K562 (cell line): ENCODE measurements at regions not wholly inside any gene's neighbourhood (a gene's known extent, or its start where the extent isn't known, plus 50 kb on each side); places are given as distances from the start of the nearest gene placed in this dataset.

ENCODE experiments used
- BRF2 ChIP-seq: IDR thresholded peaks from 3 replicates; pipeline ENCODE4 v1.6.1; 2011; ENCODE audit warnings: borderline replicate concordance, mild to moderate bottlenecking; ENCODE audit not compliant: insufficient read length, insufficient read depth
- CBX3 ChIP-seq, 2 experiments: IDR thresholded peaks; 1 replicate in 1 of 2; 2 replicates in 1 of 2; pipeline ENCODE4 v1.6.1; 2012; ENCODE audit warnings: inconsistent platforms in 2 of 2, low read length in 2 of 2, borderline replicate concordance in 1 of 2, control low read depth in 1 of 2
- ELK1 ChIP-seq: sonication (generic); formaldehyde crosslinking; IDR thresholded peaks from 2 replicates; pipeline ENCODE4 v1.8.1; 2022; ENCODE audit warnings: missing genetic modification reagents
- MGA ChIP-seq: fragments of 450-650 bp; IDR thresholded peaks from 2 replicates; pipeline ENCODE4 v1.6.1; 2016; ENCODE audit warnings: mild to moderate bottlenecking, moderate library complexity
- RAD51 ChIP-seq: fragments of 450-650 bp; IDR thresholded peaks from 2 replicates; pipeline ENCODE4 v1.7.1; 2016; ENCODE audit warnings: low read depth, mild to moderate bottlenecking, borderline replicate concordance
- SOX6 ChIP-seq: fragments of 450-650 bp; IDR thresholded peaks from 2 replicates; pipeline ENCODE4 v1.6.1; 2014; ENCODE audit warnings: mild to moderate bottlenecking
- TCF15 ChIP-seq: fragments of 250-450 bp; sonication (Bioruptor Pico); IDR thresholded peaks from 2 replicates; pipeline ENCODE4 v1.8.0; 2022; ENCODE audit warnings: moderate library complexity, mild to moderate bottlenecking, inconsistent platforms
- ZNF717 ChIP-seq: fragments of 250-450 bp; sonication (Bioruptor Pico); IDR thresholded peaks from 2 replicates; pipeline ENCODE4 v1.5.0; 2021
- ZSCAN32 ChIP-seq: fragments of 450-650 bp; formaldehyde crosslinking; IDR thresholded peaks from 2 replicates; pipeline ENCODE4 v1.4.0; 2020; ENCODE audit warnings: mild to moderate bottlenecking, moderate library complexity
- TF ChIP-seq, protein P1 (sequence below), 2 experiments: fragments of 200-800 bp in 1 of 2; sonication (Bioruptor generic) in 1 of 2; sonication (generic) in 1 of 2; formaldehyde crosslinking in 1 of 2; IDR thresholded peaks in 1 of 2; conservative IDR thresholded peaks in 1 of 2; 2 replicates each; pipeline versions ENCODE4 v1.5.0 to v1.6.1; 2016 to 2020; ENCODE audit warnings: missing compliant biosample characterization in 1 of 2, missing genetic modification characterization in 1 of 2, missing genetic modification reagents in 1 of 2

- TF ChIP-seq MGA (peak; percentile 74), BRF2 (no peak), RAD51 (no peak), SOX6 (peak; percentile 92), ZNF717 (CRISPR knock-in tag) (no peak), ZSCAN32 (CRISPR knock-in tag) (peak; percentile 70; the same call in 1 of the 2 replicates), TCF15 (CRISPR knock-in tag) (no peak), CBX3 (IDR thresholded peaks at IDR 0.05; ENCODE audit: borderline replicate concordance in 1 of 2, low read length in 2 of 2) (peak in 1 of 2 experiments; percentile 78; a peak in 1 of 3 replicates), ELK1 (CRISPR knock-in tag) (no peak)
- TF ChIP-seq, protein P1, sequence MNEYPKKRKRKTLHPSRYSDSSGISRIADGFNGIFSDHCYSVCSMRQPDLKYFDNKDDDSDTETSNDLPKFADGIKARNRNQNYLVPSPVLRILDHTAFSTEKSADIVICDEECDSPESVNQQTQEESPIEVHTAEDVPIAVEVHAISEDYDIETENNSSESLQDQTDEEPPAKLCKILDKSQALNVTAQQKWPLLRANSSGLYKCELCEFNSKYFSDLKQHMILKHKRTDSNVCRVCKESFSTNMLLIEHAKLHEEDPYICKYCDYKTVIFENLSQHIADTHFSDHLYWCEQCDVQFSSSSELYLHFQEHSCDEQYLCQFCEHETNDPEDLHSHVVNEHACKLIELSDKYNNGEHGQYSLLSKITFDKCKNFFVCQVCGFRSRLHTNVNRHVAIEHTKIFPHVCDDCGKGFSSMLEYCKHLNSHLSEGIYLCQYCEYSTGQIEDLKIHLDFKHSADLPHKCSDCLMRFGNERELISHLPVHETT (CRISPR knock-in tag; conservative IDR thresholded peaks at IDR 0.05 in 1 of 2, IDR thresholded peaks at IDR 0.05 in 1 of 2) = 0 out of 4 replicates have a peak, but pooled peaks of 1 of the 2 experiments have one; percentile 35
These were observed 534.7 kb upstream of the JARID2 start (continued) for GRCh38 chr6:14711056-14711703.
